GM21717 (cell line): ENCODE measurements at regions not wholly inside any gene's neighbourhood (a gene's known extent, or its start where the extent isn't known, plus 50 kb on each side); places are given as distances from the start of the nearest gene placed in this dataset.
"Not testable (repeated sequence)": the region's sequence is repeated elsewhere in the genome, so short reads cannot be mapped to it uniquely, and the experiment has no call there.

Experiments used
- ATAC-seq: cut with Tn5 transposase; IDR thresholded peaks from one replicate; pipeline ENCODE4 v1.9.1; 2021; ENCODE audit warnings: mild to moderate bottlenecking, moderate library complexity; ENCODE audit not compliant: unreplicated experiment

GRCh38 chr7:118777308-118777707 lies 552.8 kb downstream of the ANKRD7 start:
- ATAC-seq, result no peak

- ATAC-seq, result no peak
These were observed 568.2 kb downstream of the ANKRD7 start for GRCh38 chr7:118792682-118793081.

DNA sequence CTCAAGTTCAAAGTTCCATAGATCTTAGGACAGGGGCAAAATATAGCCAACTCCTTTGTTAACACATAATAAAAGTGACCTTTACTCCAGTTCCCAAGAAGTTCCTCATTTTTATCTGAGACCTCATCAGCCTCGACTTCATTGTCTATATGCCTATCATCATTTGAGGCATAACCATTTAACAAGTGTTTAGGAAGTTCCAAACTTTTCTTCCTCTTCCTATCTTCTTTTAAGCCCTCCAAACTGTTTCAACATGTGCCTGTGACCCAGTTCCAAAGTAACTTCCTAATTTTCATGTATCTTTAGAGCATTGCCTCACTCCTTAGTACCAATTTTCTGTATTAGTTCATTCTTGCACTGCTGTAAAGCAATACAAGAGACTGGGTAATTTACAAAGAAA lies 569.1 kb downstream of the ANKRD7 start:
- ATAC-seq, result no peak

GRCh38 chr7:118794419-118794818 lies 569.9 kb downstream of the ANKRD7 start:
- ATAC-seq, result no peak

GRCh38 chr7:118801366-118801765 lies 576.9 kb downstream of the ANKRD7 start:
- no peak for ATAC-seq

DNA sequence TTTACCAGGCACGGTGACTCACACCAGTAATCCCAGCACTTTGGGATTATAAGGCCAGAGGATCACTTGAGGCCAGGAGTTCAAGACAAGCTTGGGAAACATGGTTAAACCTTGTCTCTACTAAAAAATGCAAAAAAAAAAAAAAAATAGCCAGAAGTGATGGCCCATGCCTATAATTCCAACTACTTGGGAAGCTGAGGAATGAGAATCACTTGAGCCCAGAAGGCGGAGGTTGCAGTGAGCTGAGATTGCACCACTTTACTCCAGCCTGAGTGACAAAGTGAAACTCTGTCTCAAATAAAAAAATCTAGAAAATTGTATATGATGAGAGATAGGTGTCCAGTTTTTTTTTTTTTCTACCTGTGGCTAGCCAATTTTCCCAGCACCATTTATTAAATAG lies 578.2 kb downstream of the ANKRD7 start:
- no peak for ATAC-seq

GRCh38 chr7:118826246-118826645 lies 601.7 kb downstream of the ANKRD7 start:
- no peak for ATAC-seq

GRCh38 chr7:118836933-118837332 lies 612.4 kb downstream of the ANKRD7 start:
- peak; percentile 99 for ATAC-seq

GRCh38 chr7:118839515-118839914 lies 615.0 kb downstream of the ANKRD7 start:
- ATAC-seq, result no peak

- no peak for ATAC-seq
These were observed 619.0 kb downstream of the ANKRD7 start for GRCh38 chr7:118843456-118843855.

GRCh38 chr7:118844748-118845147 lies 620.2 kb downstream of the ANKRD7 start:
- no peak for ATAC-seq

GRCh38 chr7:118845791-118846190 lies 621.3 kb downstream of the ANKRD7 start:
- ATAC-seq, result no peak

DNA sequence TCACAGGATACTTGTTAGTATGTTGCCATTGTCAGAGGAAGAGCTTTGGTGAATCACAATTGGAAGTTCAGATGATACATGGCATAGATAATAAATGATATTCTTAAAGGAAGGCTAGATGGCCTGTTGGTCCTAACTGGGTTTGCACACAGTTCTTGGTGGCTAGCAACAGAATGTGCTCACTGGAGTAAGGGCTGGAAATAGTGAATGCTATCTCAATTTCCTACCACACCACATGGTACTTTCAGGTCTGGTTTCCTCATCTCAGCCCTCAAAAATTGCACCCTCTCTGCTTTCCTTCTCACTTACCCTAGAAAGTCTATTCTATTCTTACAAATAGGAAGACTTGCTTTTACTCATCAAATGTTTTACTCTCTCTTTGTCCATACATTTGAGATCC lies 622.5 kb downstream of the ANKRD7 start:
- no peak for ATAC-seq

GRCh38 chr7:118855290-118855689 lies 630.8 kb downstream of the ANKRD7 start:
- ATAC-seq, result no peak

DNA sequence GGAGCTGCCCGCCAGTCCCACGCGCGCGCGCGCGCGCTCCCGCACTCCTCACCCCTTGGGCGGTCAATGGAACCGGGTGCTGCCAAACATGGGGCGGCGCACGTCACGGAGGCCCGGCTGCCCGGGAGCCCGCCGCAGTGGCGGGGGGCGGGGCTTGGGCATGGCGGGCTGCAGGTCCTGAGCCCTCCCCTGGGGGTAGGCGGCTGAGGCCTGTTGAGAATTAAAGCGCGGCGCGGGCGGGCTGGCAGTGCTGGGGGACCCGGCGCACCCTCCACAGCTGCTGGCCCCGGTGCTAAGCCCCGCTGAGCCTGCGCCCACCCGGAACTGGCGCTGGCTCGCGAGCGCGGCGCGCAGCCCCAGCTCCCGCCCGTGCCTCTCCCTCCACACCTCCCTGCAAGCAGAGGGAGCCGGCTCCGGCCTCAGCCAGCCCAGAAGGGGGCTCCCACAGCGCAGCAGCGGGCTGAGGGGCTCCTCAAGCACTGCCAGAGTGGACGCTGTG lies 634.2 kb downstream of the ANKRD7 start:
- no peak for ATAC-seq

- ATAC-seq, result no peak
These were observed 637.1 kb downstream of the ANKRD7 start for GRCh38 chr7:118861581-118861980.

- ATAC-seq, result no peak
These were observed 638.2 kb downstream of the ANKRD7 start for GRCh38 chr7:118862740-118863139.

DNA sequence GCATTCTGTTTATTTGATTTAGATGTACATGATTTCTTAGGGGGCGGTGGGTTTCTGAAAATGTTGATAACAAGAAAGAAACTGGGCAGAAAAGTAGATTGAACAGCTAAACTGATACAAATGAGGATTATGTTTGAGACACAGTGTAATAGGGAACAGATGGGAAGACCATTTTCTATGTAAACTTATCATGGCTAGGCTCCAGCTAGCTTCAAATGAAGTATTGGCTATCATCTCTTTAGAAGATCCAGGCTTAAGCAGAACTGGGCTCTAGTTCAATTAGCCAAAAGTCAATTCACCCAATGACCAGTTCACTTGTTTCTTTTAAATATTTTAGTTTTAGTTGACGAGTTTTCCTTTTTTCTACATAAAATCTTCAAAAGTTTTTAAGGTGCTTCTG lies 639.5 kb downstream of the ANKRD7 start:
- ATAC-seq, result no peak

- ATAC-seq, result no peak
These were observed 643.4 kb downstream of the ANKRD7 start for GRCh38 chr7:118867860-118868259.

DNA sequence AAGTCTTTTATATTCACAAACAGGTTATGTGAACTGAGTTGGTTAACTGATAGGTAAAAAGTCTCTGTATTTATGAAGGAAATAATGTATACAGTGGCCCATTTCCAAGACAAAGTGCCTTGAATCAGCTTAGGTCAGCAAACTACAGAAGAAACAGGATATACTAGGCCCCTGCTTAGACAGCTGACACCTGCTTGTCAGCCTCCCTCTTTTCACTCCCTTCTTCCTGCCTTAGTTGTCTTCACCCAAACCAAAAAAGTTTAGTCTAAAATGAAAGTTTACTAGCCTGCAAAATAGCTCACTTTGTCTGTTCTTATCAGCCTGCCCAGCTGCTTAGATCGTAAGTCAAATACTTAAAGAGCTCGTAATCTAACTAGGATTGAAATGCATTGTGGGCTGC lies 644.6 kb downstream of the ANKRD7 start:
- not testable (repeated sequence) for ATAC-seq

- ATAC-seq, result no peak
These were observed 645.7 kb downstream of the ANKRD7 start for GRCh38 chr7:118870187-118870586.

DNA sequence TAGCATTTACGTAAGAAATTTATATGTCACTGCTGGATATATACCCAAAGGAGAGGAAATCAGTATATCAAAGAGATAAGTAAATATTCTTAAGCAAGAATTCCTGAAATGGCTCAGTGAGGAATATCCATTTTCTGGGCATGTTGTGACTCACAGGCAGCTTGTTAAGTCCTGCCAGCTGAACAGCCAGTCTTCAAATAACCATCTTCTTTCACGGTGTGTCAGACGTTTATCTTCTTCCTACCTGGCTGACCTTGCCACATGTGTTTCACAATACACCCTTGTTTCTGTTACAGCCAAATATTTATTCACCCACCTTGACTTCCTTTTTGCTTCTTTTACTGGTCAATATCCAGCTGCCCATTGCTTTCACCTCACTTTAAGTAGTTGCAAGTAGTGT lies 648.1 kb downstream of the ANKRD7 start:
- no peak for ATAC-seq

DNA sequence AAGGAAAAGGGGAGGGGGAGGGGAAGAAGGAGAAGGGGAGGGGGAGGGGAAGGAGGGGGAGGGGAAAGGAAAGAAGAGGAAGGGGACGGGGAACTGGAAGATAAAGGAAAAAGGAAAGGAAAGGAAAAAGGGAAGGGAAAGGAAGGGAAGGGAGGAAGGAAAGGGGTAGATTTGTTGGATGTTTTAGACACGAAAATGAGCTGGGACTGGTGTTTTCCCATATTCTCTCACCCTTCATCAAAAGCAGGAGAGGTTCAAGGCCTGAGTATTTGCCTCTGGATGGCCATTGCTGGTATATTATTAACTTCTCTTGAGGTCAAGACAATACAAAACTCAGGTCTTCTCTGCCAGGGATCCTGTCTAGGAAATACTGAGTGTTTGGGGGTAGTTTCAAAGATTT lies 652.7 kb downstream of the ANKRD7 start:
- no peak for ATAC-seq

GRCh38 chr7:118878336-118878735 lies 653.8 kb downstream of the ANKRD7 start:
- no peak for ATAC-seq
